GM21381 (cell line): ENCODE measurements at regions not wholly inside any gene's neighbourhood (a gene's known extent, or its start where the extent isn't known, plus 50 kb on each side); places are given as distances from the start of the nearest gene placed in this dataset.
"Not testable (repeated sequence)": the region's sequence is repeated elsewhere in the genome, so short reads cannot be mapped to it uniquely, and the experiment has no call there.

Experiments used
- ATAC-seq: cut with Tn5 transposase; IDR thresholded peaks from one replicate; pipeline ENCODE4 v1.9.1; 2021; ENCODE audit warnings: mild to moderate bottlenecking, moderate library complexity; ENCODE audit not compliant: unreplicated experiment

GRCh38 chr6:169145496-169145895 is 108.2 kb downstream of the THBS2 start:
- ATAC-seq = no peak

GRCh38 chr6:169144356-169144755 is 109.3 kb downstream of the THBS2 start:
- no peak for ATAC-seq

- no peak for ATAC-seq
Measured at GRCh38 chr6:169142538-169142844, 111.2 kb downstream of the THBS2 start.

GRCh38 chr6:169141671-169142537 is 111.7 kb downstream of the THBS2 start:
- no peak for ATAC-seq

GRCh38 chr6:169140986-169141495 is 112.6 kb downstream of the THBS2 start:
- no peak for ATAC-seq

- no peak for ATAC-seq
Measured at GRCh38 chr6:169139179-169139971, 114.3 kb downstream of the THBS2 start.

- no peak for ATAC-seq
Measured at GRCh38 chr6:169132352-169132940, 121.2 kb downstream of the THBS2 start.

- no peak for ATAC-seq
Measured at GRCh38 chr6:169131390-169131789, 122.3 kb downstream of the THBS2 start.

- ATAC-seq = no peak
Measured at GRCh38 chr6:169130113-169130512, 123.5 kb downstream of the THBS2 start.

- ATAC-seq = no peak
Measured at GRCh38 chr6:169121013-169121412, 132.6 kb downstream of the THBS2 start.

- no peak for ATAC-seq
Measured at GRCh38 chr6:169119669-169120068, 134.0 kb downstream of the THBS2 start.

- no peak for ATAC-seq
Measured at GRCh38 chr6:169118346-169118830, 135.3 kb downstream of the THBS2 start.

GRCh38 chr6:169117663-169118062 is 136.0 kb downstream of the THBS2 start:
- ATAC-seq = no peak

- no peak for ATAC-seq
Measured at GRCh38 chr6:169115632-169116031, 138.0 kb downstream of the THBS2 start.

- not testable (repeated sequence) for ATAC-seq
Measured at GRCh38 chr6:169114632-169115031, 139.0 kb downstream of the THBS2 start.

- peak; percentile 90 for ATAC-seq
Measured at GRCh38 chr6:169112483-169113320, 140.9 kb downstream of the THBS2 start.

- ATAC-seq = no peak
Measured at GRCh38 chr6:169111203-169111602, 142.4 kb downstream of the THBS2 start.

- ATAC-seq = no peak
Measured at GRCh38 chr6:169109411-169110220, 144.0 kb downstream of the THBS2 start.

- ATAC-seq = no peak
Measured at GRCh38 chr6:169108753-169109152, 144.9 kb downstream of the THBS2 start.

- ATAC-seq = no peak
Measured at GRCh38 chr6:169106176-169106575, 147.5 kb downstream of the THBS2 start.
